Muscle layer of colon (tissue), 2 donors: ENCODE measurements at regions not wholly inside any gene's neighbourhood (a gene's known extent, or its start where the extent isn't known, plus 50 kb on each side); places are given as distances from the start of the nearest gene placed in this dataset.
"Not testable (repeated sequence)": the region's sequence is repeated elsewhere in the genome, so short reads cannot be mapped to it uniquely, and the experiment has no call there.

Experiments used
- H3K27ac ChIP-seq: one replicate; pipeline ENCODE4 v1.7.0; 2013; ENCODE audit warnings: low read depth, mild to moderate bottlenecking, low read length, moderate library complexity
- H3K27me3 ChIP-seq, 2 donors: one replicate each; pipeline ENCODE4 v1.7.0; 2013; ENCODE audit warnings: low read length in 2 of 2, mild to moderate bottlenecking in 2 of 2; ENCODE audit not compliant: insufficient read depth in 2 of 2, control insufficient read depth in 1 of 2
- H3K36me3 ChIP-seq: one replicate; pipeline ENCODE4 v1.7.0; 2013; ENCODE audit warnings: mild to moderate bottlenecking, low read length; ENCODE audit not compliant: insufficient read depth
- H3K4me1 ChIP-seq: one replicate; pipeline ENCODE4 v1.7.0; 2013; ENCODE audit warnings: mild to moderate bottlenecking, low read length; ENCODE audit not compliant: insufficient read depth
- H3K4me3 ChIP-seq, 2 donors: one replicate each; pipeline ENCODE4 v1.7.0; 2013; ENCODE audit warnings: low read length in 2 of 2, low read depth in 1 of 2, mild to moderate bottlenecking in 1 of 2, moderate library complexity in 1 of 2
- H3K9ac ChIP-seq: one replicate; pipeline ENCODE4 v1.7.0; 2013; ENCODE audit warnings: low read length
- H3K9me3 ChIP-seq: one replicate; pipeline ENCODE4 v1.7.0; 2013; ENCODE audit warnings: mild to moderate bottlenecking, low read length
- donor health status: abdominal sarcoma.
- donor health status: Adenocarcinoma of cecum.

GRCh38 chr1:121443001-121443540 lies 258.3 kb downstream of the SRGAP2C start:
- no peaks in the 10 kb centered on the region for H3K36me3 ChIP-seq

GRCh38 chr1:121444096-121444495 lies 259.3 kb downstream of the SRGAP2C start:
- no peaks in the 10 kb centered on the region for H3K36me3 ChIP-seq
- no peaks in the 10 kb centered on the region for H3K4me1 ChIP-seq
- no peaks in the 10 kb centered on the region for H3K27me3 ChIP-seq
- no peak overlapping the region for H3K9ac ChIP-seq
- H3K4me3 ChIP-seq: no peak overlapping the region
- no peaks in the 10 kb centered on the region for H3K9me3 ChIP-seq
- no peak overlapping the region for H3K27ac ChIP-seq

More at GRCh38 chr1:121443001-121443540, 258.3 kb downstream of the SRGAP2C start:
- no peak overlapping the region for H3K27ac ChIP-seq
- H3K9ac ChIP-seq: no peak overlapping the region
- H3K4me3 ChIP-seq: no peak overlapping the region
- H3K4me1 ChIP-seq: no peaks in the 10 kb centered on the region
- no peaks in the 10 kb centered on the region for H3K9me3 ChIP-seq
- no peaks in the 10 kb centered on the region for H3K27me3 ChIP-seq

DNA sequence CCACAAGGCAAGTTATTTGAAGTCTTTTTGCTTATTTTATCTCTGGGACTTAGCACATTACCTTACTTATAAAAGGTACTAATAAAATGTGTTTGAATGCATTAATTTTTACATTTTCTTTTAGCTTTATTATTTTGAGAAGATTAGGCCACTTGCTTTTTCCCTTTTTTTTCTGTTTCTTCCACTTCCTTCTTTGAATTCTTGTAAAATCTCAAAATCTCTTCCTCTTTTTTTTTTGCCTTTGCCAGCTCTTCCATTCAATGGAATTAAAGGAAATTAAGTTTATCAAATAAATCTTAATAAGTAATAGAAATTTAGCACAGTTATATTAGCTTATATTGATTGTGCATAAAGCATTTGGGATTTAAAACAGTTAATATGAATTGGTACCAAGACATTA lies 260.9 kb downstream of the SRGAP2C start:
- Histone ChIP-seq H3K27ac (no peak overlapping the region), H3K4me3 (no peak overlapping the region), H3K4me1 (no peaks in the 10 kb centered on the region), H3K9me3 (no peaks in the 10 kb centered on the region), H3K36me3 (no peaks in the 10 kb centered on the region), H3K9ac (no peak overlapping the region), H3K27me3 (no peaks in the 10 kb centered on the region)

DNA sequence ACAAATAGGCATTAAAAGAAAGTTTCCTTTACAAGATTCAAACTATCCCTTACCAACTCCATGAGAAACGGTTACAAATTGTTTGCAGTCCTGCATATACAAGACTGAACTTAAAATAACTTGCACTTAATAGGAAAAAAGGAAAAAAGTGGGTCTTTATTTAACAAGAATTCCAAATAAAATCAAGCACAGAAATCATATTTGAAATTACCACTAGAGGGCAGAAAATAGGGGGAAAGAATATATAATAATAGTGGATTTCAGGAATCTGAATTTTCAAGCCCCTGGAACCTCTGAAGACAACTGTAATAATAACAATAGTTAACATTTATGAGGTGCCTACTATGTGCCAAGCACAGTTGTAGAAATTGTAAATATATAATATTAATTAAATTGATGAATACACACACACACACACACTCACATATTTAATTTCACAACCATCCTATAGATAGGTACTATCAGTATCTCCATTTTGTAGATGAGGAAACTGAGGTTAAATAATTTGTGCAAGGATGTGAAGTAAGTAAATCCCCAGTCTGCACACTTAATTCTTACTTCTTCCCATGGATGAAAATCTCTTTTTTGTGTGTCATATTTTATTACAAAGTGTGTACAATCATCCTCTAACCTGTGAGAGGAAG lies 262.6 kb downstream of the SRGAP2C start:
- H3K27ac ChIP-seq, H3K4me3 ChIP-seq, H3K9me3 ChIP-seq, H3K36me3 ChIP-seq, H3K4me1 ChIP-seq, H3K9ac ChIP-seq, H3K27me3 ChIP-seq: not testable (repeated sequence)

- not testable (repeated sequence) for H3K27me3 ChIP-seq, H3K4me3 ChIP-seq, H3K27ac ChIP-seq, H3K4me1 ChIP-seq, H3K9me3 ChIP-seq, H3K36me3 ChIP-seq, H3K9ac ChIP-seq
Measured at GRCh38 chr1:121448064-121448463, 263.3 kb downstream of the SRGAP2C start.

- Histone ChIP-seq H3K4me3 (no peak overlapping the region), H3K9me3 (no peaks in the 10 kb centered on the region), H3K4me1 (no peaks in the 10 kb centered on the region), H3K9ac (no peak overlapping the region), H3K27ac (no peak overlapping the region), H3K36me3 (no peaks in the 10 kb centered on the region), H3K27me3 (no peaks in the 10 kb centered on the region)
Measured at GRCh38 chr1:121448851-121449250, 264.1 kb downstream of the SRGAP2C start.

GRCh38 chr1:121452484-121452883 lies 267.7 kb downstream of the SRGAP2C start:
- H3K27me3 ChIP-seq: no peaks in the 10 kb centered on the region
- H3K9me3 ChIP-seq: no peaks in the 10 kb centered on the region
- H3K4me3 ChIP-seq: no peak overlapping the region
- H3K27ac ChIP-seq: no peak overlapping the region
- no peaks in the 10 kb centered on the region for H3K36me3 ChIP-seq
- no peak overlapping the region for H3K9ac ChIP-seq
- H3K4me1 ChIP-seq: no peaks in the 10 kb centered on the region

DNA sequence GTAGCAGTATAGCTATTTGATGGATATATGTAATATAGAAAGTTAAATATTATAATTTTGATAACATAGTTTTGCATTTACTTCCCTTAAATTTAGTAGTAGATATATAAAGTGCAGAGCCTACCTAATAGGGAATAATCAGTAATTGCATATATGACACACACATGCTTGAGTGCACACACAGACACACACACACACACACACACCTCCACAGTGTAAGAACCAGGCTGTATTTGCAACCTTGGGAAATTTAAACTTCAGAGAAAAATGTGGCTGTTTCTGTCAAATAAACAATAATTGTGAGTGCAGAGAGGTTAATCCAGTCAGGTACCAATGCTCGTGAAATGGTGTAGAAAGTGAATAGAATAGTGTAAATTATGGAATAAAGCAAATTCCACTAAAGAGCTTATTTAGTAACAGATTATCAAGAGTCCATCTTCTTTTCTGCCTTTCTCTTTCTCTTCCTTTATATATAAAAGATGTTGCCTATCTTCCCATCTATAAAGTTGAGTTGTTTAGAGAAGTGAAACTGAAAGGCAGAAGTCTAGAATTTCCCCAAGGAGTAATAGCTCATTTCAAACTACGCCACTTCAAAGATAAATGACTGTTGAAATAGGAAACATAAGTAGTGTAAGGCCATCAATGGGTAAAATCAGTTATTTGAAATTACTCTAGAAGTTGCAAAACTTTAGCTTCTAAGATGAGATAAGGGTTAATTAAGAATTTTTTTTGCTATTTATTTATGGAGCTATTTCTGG lies 273.7 kb downstream of the SRGAP2C start:
- Histone ChIP-seq H3K4me1 (no peaks in the 10 kb centered on the region), H3K9me3 (no peaks in the 10 kb centered on the region), H3K27ac (no peak overlapping the region), H3K4me3 (peak overlapping the region in 1 of 2 donors; percentile 18), H3K9ac (no peak overlapping the region), H3K27me3 (no peaks in the 10 kb centered on the region), H3K36me3 (no peaks in the 10 kb centered on the region)

- Histone ChIP-seq H3K27ac (no peak overlapping the region), H3K27me3 (no peaks in the 10 kb centered on the region), H3K4me3 (no peak overlapping the region), H3K9ac (no peak overlapping the region), H3K9me3 (no peaks in the 10 kb centered on the region), H3K36me3 (no peaks in the 10 kb centered on the region), H3K4me1 (no peaks in the 10 kb centered on the region)
Measured at GRCh38 chr1:121459235-121459634, 274.5 kb downstream of the SRGAP2C start.

DNA sequence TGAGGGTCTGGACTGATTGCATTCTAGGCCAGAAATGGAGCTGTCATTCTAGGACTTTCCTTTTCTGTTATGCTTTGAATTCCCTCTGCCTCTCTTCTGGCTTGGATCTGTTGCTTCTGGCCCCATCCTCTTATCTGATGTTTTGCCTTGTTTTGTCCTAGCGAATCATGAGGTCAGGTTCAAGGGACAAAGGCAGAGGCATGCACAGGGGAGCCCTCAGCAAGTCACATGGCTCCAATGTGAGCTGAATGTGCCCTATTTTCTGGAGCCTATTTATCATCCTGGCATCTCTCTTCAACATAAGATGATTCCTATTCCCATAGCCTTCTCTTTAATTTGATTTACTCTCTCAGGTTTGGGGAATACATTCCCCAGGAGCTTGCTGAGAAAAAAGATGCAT lies 284.6 kb downstream of the SRGAP2C start:
- not testable (repeated sequence) for H3K27me3 ChIP-seq, H3K4me3 ChIP-seq, H3K9me3 ChIP-seq, H3K36me3 ChIP-seq, H3K4me1 ChIP-seq, H3K9ac ChIP-seq, H3K27ac ChIP-seq

DNA sequence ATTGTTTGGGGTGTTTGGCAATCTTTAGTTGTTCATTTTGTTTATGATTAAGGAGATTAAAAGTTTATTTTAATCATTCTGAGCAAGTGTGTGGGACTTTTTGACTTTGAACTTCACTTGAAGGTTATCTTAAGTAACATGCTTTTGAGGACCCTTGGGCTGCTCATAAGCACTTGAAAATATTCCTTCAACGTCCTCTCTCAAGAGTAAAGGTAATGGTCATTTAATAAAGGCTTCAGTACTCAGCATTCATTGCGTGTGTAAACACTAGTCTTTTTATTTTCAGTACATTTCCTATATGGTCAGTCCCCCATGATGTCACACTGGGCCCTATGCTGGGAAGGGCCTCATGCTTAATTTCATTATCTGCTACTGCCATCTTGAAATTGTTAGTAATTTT lies 285.6 kb downstream of the SRGAP2C start:
- H3K9ac ChIP-seq, H3K27me3 ChIP-seq, H3K36me3 ChIP-seq: not testable (repeated sequence)

DNA sequence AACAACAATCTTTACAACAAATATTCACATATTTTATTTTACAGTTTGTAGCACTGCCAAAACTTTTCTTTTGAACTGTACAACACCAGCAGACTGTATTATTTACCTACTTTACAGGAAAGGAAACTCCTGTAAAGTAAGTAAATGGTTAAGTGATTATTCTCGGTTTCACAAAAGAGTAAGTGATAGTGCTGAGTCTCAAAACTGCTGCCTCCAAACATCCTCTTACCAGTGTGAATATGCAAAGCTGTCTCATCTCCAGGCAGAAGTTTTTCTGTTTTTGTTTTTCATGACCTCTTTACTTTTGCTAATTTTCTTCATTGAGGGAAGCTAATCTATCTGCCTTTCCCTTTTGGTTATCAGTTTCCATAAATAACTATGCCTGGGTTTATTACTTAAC lies 286.7 kb downstream of the SRGAP2C start:
- Histone ChIP-seq H3K4me1 (no peaks in the 10 kb centered on the region), H3K9ac (no peak overlapping the region), H3K36me3 (no peaks in the 10 kb centered on the region), H3K27me3 (no peaks in the 10 kb centered on the region), H3K4me3 (no peak overlapping the region), H3K9me3 (no peaks in the 10 kb centered on the region), H3K27ac (no peak overlapping the region)

More for the DNA sequence above, 285.6 kb downstream of the SRGAP2C start:
- H3K4me1 ChIP-seq, H3K4me3 ChIP-seq, H3K27ac ChIP-seq, H3K9me3 ChIP-seq: not testable (repeated sequence)
